NCI-H2196 treated with DMSO at 0.1 percent for 48 hours (cell line): ENCODE measurements at regions not wholly inside any gene's neighbourhood (a gene's known extent, or its start where the extent isn't known, plus 50 kb on each side); places are given as distances from the start of the nearest gene placed in this dataset.

Experiments used
- DNase-seq: peaks from one replicate; lab custom pipeline; 2025; ENCODE audit not compliant: unreplicated experiment; lab: John Stamatoyannopoulos, UW

GRCh38 chr12:98328467-98328866 is 186.9 kb upstream of the TMPO start:
- no peak for DNase-seq

- no peak for DNase-seq
These were observed 185.8 kb upstream of the TMPO start for GRCh38 chr12:98329589-98329988.

GRCh38 chr12:98332642-98333041 is 182.7 kb upstream of the TMPO start:
- no peak for DNase-seq

- DNase-seq, result no peak
These were observed 180.6 kb upstream of the TMPO start for GRCh38 chr12:98334768-98335167.

GRCh38 chr12:98341026-98341425 is 174.4 kb upstream of the TMPO start:
- DNase-seq, result no peak

- no peak for DNase-seq
These were observed 173.7 kb upstream of the TMPO start for GRCh38 chr12:98341732-98342131.

- DNase-seq, result no peak
These were observed 172.3 kb upstream of the TMPO start for GRCh38 chr12:98343002-98343567.

- DNase-seq, result no peak
These were observed 171.1 kb upstream of the TMPO start for GRCh38 chr12:98344046-98344930.

- DNase-seq, result no peak
These were observed 170.0 kb upstream of the TMPO start for GRCh38 chr12:98345308-98345876.

- no peak for DNase-seq
These were observed 164.3 kb upstream of the TMPO start for GRCh38 chr12:98351089-98351488.

- no peak for DNase-seq
These were observed 163.6 kb upstream of the TMPO start for GRCh38 chr12:98351784-98352183.

- no peak for DNase-seq
These were observed 163.1 kb upstream of the TMPO start for GRCh38 chr12:98352218-98352811.

- no peak for DNase-seq
These were observed 162.6 kb upstream of the TMPO start for GRCh38 chr12:98352835-98353234.

GRCh38 chr12:98354520-98355035 is 160.8 kb upstream of the TMPO start:
- no peak for DNase-seq

GRCh38 chr12:98355322-98355721 is 160.1 kb upstream of the TMPO start:
- no peak for DNase-seq

- no peak for DNase-seq
These were observed 159.5 kb upstream of the TMPO start for GRCh38 chr12:98355933-98356332.

GRCh38 chr12:98358144-98358543 is 157.2 kb upstream of the TMPO start:
- DNase-seq, result no peak

- DNase-seq, result no peak
These were observed 155.5 kb upstream of the TMPO start for GRCh38 chr12:98359856-98360255.

GRCh38 chr12:98360401-98360800 is 155.0 kb upstream of the TMPO start:
- DNase-seq, result no peak

- no peak for DNase-seq
These were observed 145.8 kb upstream of the TMPO start for GRCh38 chr12:98369581-98369980.

- DNase-seq, result no peak
These were observed 144.4 kb upstream of the TMPO start for GRCh38 chr12:98370976-98371375.

- DNase-seq, result no peak
These were observed 144.0 kb upstream of the TMPO start for GRCh38 chr12:98371419-98371818.
